Cardiac fibroblast (primary cell): ENCODE measurements at regions not wholly inside any gene's neighbourhood (a gene's known extent, or its start where the extent isn't known, plus 50 kb on each side); places are given as distances from the start of the nearest gene placed in this dataset.

ENCODE experiments used
- DNase-seq, 2 donors: peaks; one replicate each; pipeline versions ENCODE4 v3.0.0 to v3.0.0-alpha.2; 2010; ENCODE audit warnings: low read depth in 2 of 2
- H3K4me3 ChIP-seq, 2 donors: replicated peaks in 1 of 2; 1 replicate in 1 of 2; 2 replicates in 1 of 2; pipeline ENCODE4 v1.5.1; 2011; ENCODE audit warnings: low read depth in 2 of 2, low read length in 2 of 2, mild to moderate bottlenecking in 2 of 2, moderate library complexity in 1 of 2
- CTCF ChIP-seq: IDR thresholded peaks from one replicate; pipeline ENCODE4 v1.5.1; 2011; ENCODE audit warnings: low read depth, mild to moderate bottlenecking, low read length, inconsistent platforms

- no peak for TF ChIP-seq CTCF
- H3K4me3 ChIP-seq: no peak overlapping the region
- DNase-seq: peak; percentile 11 to 78
Observed at GRCh38 chr10:106424981-106425380, 739.5 kb downstream of the SORCS1 start.

- no peak for TF ChIP-seq CTCF
- H3K4me3 ChIP-seq: no peak overlapping the region
- peak; percentile 88 to 99 for DNase-seq
Observed at GRCh38 chr10:106424054-106424453, 740.5 kb downstream of the SORCS1 start.

- no peak overlapping the region for H3K4me3 ChIP-seq
- TF ChIP-seq CTCF: no peak
- DNase-seq: peak in 1 of 2 donors; percentile 45
Observed at GRCh38 chr10:106410331-106410730, 754.2 kb downstream of the SORCS1 start.

- no peak for TF ChIP-seq CTCF
- no peak for DNase-seq
- H3K4me3 ChIP-seq: no peak overlapping the region
Observed at GRCh38 chr10:106405141-106405540, 759.4 kb downstream of the SORCS1 start.

- no peak for DNase-seq
- H3K4me3 ChIP-seq: no peak overlapping the region
- no peak for TF ChIP-seq CTCF
Observed at GRCh38 chr10:106402458-106402857, 762.0 kb downstream of the SORCS1 start.

- TF ChIP-seq CTCF: no peak
- DNase-seq: no peak
- no peak overlapping the region for H3K4me3 ChIP-seq
Observed at GRCh38 chr10:106401967-106402366, 762.5 kb downstream of the SORCS1 start.

- H3K4me3 ChIP-seq: no peak overlapping the region
- peak; percentile 39 for TF ChIP-seq CTCF
- DNase-seq: peak; percentile 34 to 71
Observed at GRCh38 chr10:106401161-106401560, 763.3 kb downstream of the SORCS1 start.
